GM21528 (cell line): ENCODE measurements at regions not wholly inside any gene's neighbourhood (a gene's known extent, or its start where the extent isn't known, plus 50 kb on each side); places are given as distances from the start of the nearest gene placed in this dataset.
"Not testable (repeated sequence)": the region's sequence is repeated elsewhere in the genome, so short reads cannot be mapped to it uniquely, and the experiment has no call there.

ENCODE experiments used
- ATAC-seq: cut with Tn5 transposase; IDR thresholded peaks from one replicate; pipeline ENCODE4 v1.9.1; 2021; ENCODE audit warnings: mild to moderate bottlenecking, moderate library complexity; ENCODE audit not compliant: unreplicated experiment, low FRiP score

- ATAC-seq = not testable (repeated sequence)
Observed at GRCh38 chr7:63856466-63856865, 142.2 kb upstream of the ZNF722 start.

- no peak for ATAC-seq
Observed at GRCh38 chr7:63867127-63867526, 131.5 kb upstream of the ZNF722 start.

- ATAC-seq = not testable (repeated sequence)
Observed at GRCh38 chr7:63874242-63874641, 124.4 kb upstream of the ZNF722 start.

- ATAC-seq = no peak
Observed at GRCh38 chr7:63876707-63877322, 121.8 kb upstream of the ZNF722 start.

GRCh38 chr7:63887031-63887430 lies 111.6 kb upstream of the ZNF722 start:
- ATAC-seq = no peak

- ATAC-seq = no peak
Observed at GRCh38 chr7:63899691-63900393, 98.8 kb upstream of the ZNF722 start.

GRCh38 chr7:63900394-63901203 lies 98.0 kb upstream of the ZNF722 start:
- ATAC-seq = no peak

- ATAC-seq = not testable (repeated sequence)
Observed at GRCh38 chr7:63901204-63901506, 97.5 kb upstream of the ZNF722 start.

- no peak for ATAC-seq
Observed at GRCh38 chr7:63918986-63919385, 79.7 kb upstream of the ZNF722 start.

GRCh38 chr7:63925262-63925625 lies 73.4 kb upstream of the ZNF722 start:
- no peak for ATAC-seq

- peak; percentile 61 for ATAC-seq
Observed at GRCh38 chr7:63925626-63926460, 72.8 kb upstream of the ZNF722 start.

- no peak for ATAC-seq
Observed at GRCh38 chr7:63927261-63927660, 71.4 kb upstream of the ZNF722 start.

- ATAC-seq = no peak
Observed at GRCh38 chr7:63931057-63931600, 67.5 kb upstream of the ZNF722 start.

- ATAC-seq = no peak
Observed at GRCh38 chr7:63931985-63932577, 66.6 kb upstream of the ZNF722 start.
